ENCODE measurements at regions not wholly inside any gene's neighbourhood (a gene's known extent, or its start where the extent isn't known, plus 50 kb on each side); places are given as distances from the start of the nearest gene placed in this dataset.

DNA sequence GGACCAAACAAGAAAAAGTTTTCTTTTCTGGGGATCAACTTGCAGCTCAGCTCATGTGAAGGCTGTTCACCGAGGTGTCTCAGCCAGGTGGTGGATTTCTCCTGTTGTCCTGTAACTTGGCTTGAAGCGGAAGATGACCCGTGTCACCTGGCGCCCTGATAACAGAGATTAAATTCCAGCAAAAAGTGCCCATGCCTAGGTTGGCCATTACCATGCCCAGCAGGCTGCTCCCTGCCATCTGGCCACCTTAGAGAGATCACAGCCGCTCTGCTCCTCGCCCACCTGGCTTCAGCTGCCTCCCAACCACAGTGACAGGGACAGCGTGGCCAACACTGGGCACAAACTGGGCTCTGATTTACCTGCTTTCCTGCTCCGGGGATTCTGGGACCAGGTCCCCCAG, 149.5 kb downstream of the ZBTB18 start:
- no peaks in the 10 kb centered on the region for H3K27me3 ChIP-seq
- H3K27ac ChIP-seq = no peak overlapping the region
- intact Hi-C loops (cut with DNase I; ENCODE audit: low total_unique reads) = no loop called here
- no peaks in the 10 kb centered on the region for H3K36me3 ChIP-seq
- no peak for TF ChIP-seq POLR2A (IDR thresholded peaks at IDR 0.05)
- TF ChIP-seq, protein P1, sequence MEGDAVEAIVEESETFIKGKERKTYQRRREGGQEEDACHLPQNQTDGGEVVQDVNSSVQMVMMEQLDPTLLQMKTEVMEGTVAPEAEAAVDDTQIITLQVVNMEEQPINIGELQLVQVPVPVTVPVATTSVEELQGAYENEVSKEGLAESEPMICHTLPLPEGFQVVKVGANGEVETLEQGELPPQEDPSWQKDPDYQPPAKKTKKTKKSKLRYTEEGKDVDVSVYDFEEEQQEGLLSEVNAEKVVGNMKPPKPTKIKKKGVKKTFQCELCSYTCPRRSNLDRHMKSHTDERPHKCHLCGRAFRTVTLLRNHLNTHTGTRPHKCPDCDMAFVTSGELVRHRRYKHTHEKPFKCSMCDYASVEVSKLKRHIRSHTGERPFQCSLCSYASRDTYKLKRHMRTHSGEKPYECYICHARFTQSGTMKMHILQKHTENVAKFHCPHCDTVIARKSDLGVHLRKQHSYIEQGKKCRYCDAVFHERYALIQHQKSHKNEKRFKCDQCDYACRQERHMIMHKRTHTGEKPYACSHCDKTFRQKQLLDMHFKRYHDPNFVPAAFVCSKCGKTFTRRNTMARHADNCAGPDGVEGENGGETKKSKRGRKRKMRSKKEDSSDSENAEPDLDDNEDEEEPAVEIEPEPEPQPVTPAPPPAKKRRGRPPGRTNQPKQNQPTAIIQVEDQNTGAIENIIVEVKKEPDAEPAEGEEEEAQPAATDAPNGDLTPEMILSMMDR (IDR thresholded peaks at IDR 0.05) = no peak
- no peak for TF ChIP-seq EP300 (IDR thresholded peaks at IDR 0.05)
- TF ChIP-seq POLR2AphosphoS5 (IDR thresholded peaks at IDR 0.05) = no peak
- H3K4me3 ChIP-seq = no peak overlapping the region
- no peak for DNase-seq
- no peaks in the 10 kb centered on the region for H3K9me3 ChIP-seq
- 72 to 89% (median 79%) methylated on average over 8 of the region's 8 CpGs for WGBS, 5 donors
- H3K4me1 ChIP-seq = no peaks in the 10 kb centered on the region

DNA sequence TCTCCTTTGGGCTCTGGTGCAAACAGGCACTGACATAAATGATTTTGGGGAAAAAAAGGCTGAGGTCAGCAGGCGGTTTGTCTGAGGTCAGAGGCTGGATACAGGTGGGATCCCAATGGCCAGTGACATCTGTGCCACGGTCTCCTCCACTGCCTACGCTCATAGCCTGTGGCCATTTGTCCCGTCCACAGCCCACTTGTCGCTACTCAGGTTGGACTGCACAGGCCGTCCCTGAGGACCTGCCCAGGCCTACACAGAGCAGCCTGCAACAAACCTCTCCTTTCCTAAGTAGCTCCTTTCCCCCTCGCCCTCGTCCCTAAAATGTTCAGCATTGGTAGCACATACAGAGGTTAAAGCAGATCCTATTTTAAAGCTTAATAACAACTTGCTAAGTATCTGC, 150.7 kb downstream of the ZBTB18 start:
- Histone ChIP-seq H3K4me1 (no peaks in the 10 kb centered on the region), H3K4me3 (no peak overlapping the region), H3K9me3 (no peaks in the 10 kb centered on the region), H3K27ac (no peak overlapping the region), H3K27me3 (no peaks in the 10 kb centered on the region), H3K36me3 (no peaks in the 10 kb centered on the region)
- intact Hi-C loops (cut with DNase I; ENCODE audit: low total_unique reads) = no loop called here
- TF ChIP-seq EP300 (IDR thresholded peaks at IDR 0.05) (no peak), POLR2A (IDR thresholded peaks at IDR 0.05) (no peak), POLR2AphosphoS5 (IDR thresholded peaks at IDR 0.05) (no peak)
- TF ChIP-seq, protein P1 (IDR thresholded peaks at IDR 0.05) = no peak
- no peak for DNase-seq
- 89 to 96% (median 91%) methylated on average over 8 of the region's 8 CpGs for WGBS, 5 donors

DNA sequence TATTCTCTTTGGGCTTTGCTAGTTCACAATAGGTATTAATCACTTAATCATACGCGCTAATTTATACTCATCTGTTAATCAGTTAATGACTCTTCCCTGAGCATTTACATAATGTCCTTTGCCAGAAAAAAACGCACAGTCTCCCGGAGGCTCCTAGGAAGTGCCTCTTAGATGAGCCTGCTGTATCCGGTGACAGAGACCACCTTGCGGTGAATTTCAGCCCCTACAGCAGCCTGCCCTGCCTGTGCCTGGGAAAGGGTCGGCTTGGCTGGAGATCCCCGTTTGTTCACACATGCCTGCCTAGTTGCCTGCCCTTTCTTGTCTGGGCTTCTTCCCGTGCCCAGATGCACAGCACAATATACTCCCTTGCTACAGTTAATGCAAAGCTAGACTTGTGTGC, 152.9 kb downstream of the ZBTB18 start:
- H3K27me3 ChIP-seq = no peaks in the 10 kb centered on the region
- WGBS, 5 donors = 80 to 89% (median 83%) methylated on average over 9 of the region's 9 CpGs
- DNase-seq = no peak
- no peaks in the 10 kb centered on the region for H3K4me1 ChIP-seq
- TF ChIP-seq EP300 (IDR thresholded peaks at IDR 0.05) (no peak), POLR2AphosphoS5 (IDR thresholded peaks at IDR 0.05) (no peak), POLR2A (IDR thresholded peaks at IDR 0.05) (no peak)
- TF ChIP-seq, protein P1 (IDR thresholded peaks at IDR 0.05) = no peak
- no peaks in the 10 kb centered on the region for H3K9me3 ChIP-seq
- H3K27ac ChIP-seq = no peak overlapping the region
- no peaks in the 10 kb centered on the region for H3K36me3 ChIP-seq
- no peak overlapping the region for H3K4me3 ChIP-seq
- intact Hi-C loops (cut with DNase I; ENCODE audit: low total_unique reads) = no loop called here

DNA sequence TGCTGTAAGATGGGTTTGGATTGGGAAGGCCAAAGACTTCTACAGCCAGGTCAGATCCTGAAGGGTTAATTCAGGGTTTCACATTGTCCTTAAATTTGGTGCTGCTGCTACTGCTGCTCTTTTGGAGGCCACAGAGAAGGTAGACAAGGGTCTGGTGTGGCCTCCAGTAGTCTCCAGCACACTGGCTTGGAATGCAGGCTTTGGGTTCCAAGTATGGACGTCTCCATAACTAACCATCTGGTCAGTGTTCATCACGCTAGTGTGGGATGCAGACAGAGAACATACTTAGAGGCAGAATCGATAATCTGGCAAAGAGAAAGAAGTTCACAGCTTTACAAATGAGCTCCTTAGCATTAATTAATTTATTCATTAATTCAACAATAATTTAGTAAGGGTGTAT, 154.1 kb downstream of the ZBTB18 start:
- no peak for DNase-seq
- H3K4me1 ChIP-seq = no peaks in the 10 kb centered on the region
- H3K27ac ChIP-seq = no peak overlapping the region
- H3K4me3 ChIP-seq = no peak overlapping the region
- intact Hi-C loops (cut with DNase I; ENCODE audit: low total_unique reads) = no loop called here
- TF ChIP-seq POLR2AphosphoS5 (IDR thresholded peaks at IDR 0.05) (no peak), POLR2A (IDR thresholded peaks at IDR 0.05) (no peak), EP300 (IDR thresholded peaks at IDR 0.05) (no peak)
- TF ChIP-seq, protein P1 (IDR thresholded peaks at IDR 0.05) = no peak
- H3K36me3 ChIP-seq = no peaks in the 10 kb centered on the region
- no peaks in the 10 kb centered on the region for H3K9me3 ChIP-seq
- no peaks in the 10 kb centered on the region for H3K27me3 ChIP-seq
- WGBS, 5 donors = 80 to 88% (median 85%) methylated on average over 3 of the region's 3 CpGs

Data from stomach (tissue), 8 donors.